CD14-positive monocyte (primary cell): ENCODE measurements at regions not wholly inside any gene's neighbourhood (a gene's known extent, or its start where the extent isn't known, plus 50 kb on each side); places are given as distances from the start of the nearest gene placed in this dataset.

Experiments
- DNase-seq, 3 donors: peaks; one replicate each; pipeline ENCODE4 v3.0.0-alpha.2; 2011 to 2022
- H2AFZ ChIP-seq: 2 replicates; pipeline ENCODE4 v1.6.0; 2012; ENCODE audit warnings: mild to moderate bottlenecking, low read depth, low read length, inconsistent platforms; ENCODE audit not compliant: insufficient read depth, poor library complexity, severe bottlenecking
- H3K27ac ChIP-seq, 2 donors: 1 replicate in 1 of 2; 2 replicates in 1 of 2; pipeline ENCODE4 v1.5.1; 2012 to 2013; ENCODE audit warnings: low read length in 2 of 2, control low read depth in 1 of 2, inconsistent platforms in 1 of 2, low read depth in 1 of 2, mild to moderate bottlenecking in 1 of 2
- H3K27me3 ChIP-seq, 2 donors: one replicate each; pipeline versions ENCODE4 v1.6.0 to v1.6.1; 2011 to 2013; ENCODE audit warnings: low read length in 2 of 2; ENCODE audit not compliant: control insufficient read depth in 2 of 2, insufficient read depth in 2 of 2
- H3K36me3 ChIP-seq, 2 donors: replicated peaks in 1 of 2; 1 replicate in 1 of 2; 2 replicates in 1 of 2; pipeline versions ENCODE4 v1.5.1 to v1.6.1; 2012 to 2013; ENCODE audit warnings: low read length in 2 of 2, control low read depth in 1 of 2, inconsistent platforms in 1 of 2, mild to moderate bottlenecking in 1 of 2; ENCODE audit not compliant: insufficient read depth in 2 of 2, control insufficient read depth in 1 of 2
- H3K4me1 ChIP-seq, 2 donors: 1 replicate in 1 of 2; 2 replicates in 1 of 2; pipeline versions ENCODE4 v1.5.1 to v1.6.1; 2012 to 2013; ENCODE audit warnings: low read length in 2 of 2, control low read depth in 1 of 2, inconsistent platforms in 1 of 2, mild to moderate bottlenecking in 1 of 2, moderate library complexity in 1 of 2; ENCODE audit not compliant: insufficient read depth in 2 of 2, control insufficient read depth in 1 of 2
- H3K4me2 ChIP-seq: replicated peaks from 2 replicates; pipeline ENCODE3; 2012; ENCODE audit warnings: low read length, moderate library complexity, mild to moderate bottlenecking; ENCODE audit not compliant: poor library complexity, severe bottlenecking; ENCODE audit errors: extremely low read depth
- H3K4me3 ChIP-seq, 3 experiments: fragments of 200-600 bp in 1 of 3; sonication (generic) in 1 of 3; replicated peaks in 1 of 3; 1 replicate in 2 of 3; 2 replicates in 1 of 3; pipeline ENCODE4 v1.5.1; 2011 to 2013; ENCODE audit warnings: low read length in 3 of 3, mild to moderate bottlenecking in 3 of 3, control low read depth in 2 of 3, low read depth in 2 of 3, inconsistent platforms in 1 of 3, moderate library complexity in 1 of 3
- H3K79me2 ChIP-seq: 2 replicates; pipeline ENCODE4 v1.6.0; 2012; ENCODE audit warnings: mild to moderate bottlenecking, control low read depth, inconsistent platforms, low read length, moderate library complexity; ENCODE audit not compliant: insufficient read depth
- H3K9ac ChIP-seq: 2 replicates; pipeline ENCODE4 v1.6.0; 2017; ENCODE audit warnings: low read length, mild to moderate bottlenecking; ENCODE audit not compliant: insufficient read depth, poor library complexity, severe bottlenecking
- H3K9me3 ChIP-seq, 2 donors: replicated peaks in 1 of 2; 1 replicate in 1 of 2; 2 replicates in 1 of 2; pipeline versions ENCODE4 v1.5.1 to v1.6.1; 2012 to 2013; ENCODE audit warnings: low read length in 2 of 2, control low read depth in 1 of 2; ENCODE audit not compliant: control insufficient read depth in 1 of 2, insufficient read depth in 1 of 2
- H4K20me1 ChIP-seq: 2 replicates; pipeline ENCODE4 v1.6.0; 2012; ENCODE audit warnings: mild to moderate bottlenecking, low read length, control low read depth, moderate library complexity; ENCODE audit not compliant: insufficient read depth
- H3K27ac Mint-ChIP-seq, 7 donors: one replicate each; pipeline ENCODE4 v1.8.0; 2020; ENCODE audit warnings: mild to moderate bottlenecking in 7 of 7, mixed read lengths in 7 of 7, moderate library complexity in 6 of 7, inconsistent platforms in 2 of 7
- H3K27me3 Mint-ChIP-seq, 3 donors: one replicate each; pipeline ENCODE4 v1.8.0; 2021 to 2022; ENCODE audit warnings: low read depth in 3 of 3, mild to moderate bottlenecking in 3 of 3, mixed read lengths in 3 of 3, moderate library complexity in 3 of 3, inconsistent platforms in 1 of 3
- H3K36me3 Mint-ChIP-seq, 2 donors: one replicate each; pipeline ENCODE4 v1.8.0; 2020; ENCODE audit warnings: mixed read lengths in 2 of 2, inconsistent platforms in 1 of 2, mild to moderate bottlenecking in 1 of 2
- H3K4me1 Mint-ChIP-seq: one replicate; pipeline ENCODE4 v1.8.0; 2020; ENCODE audit warnings: mild to moderate bottlenecking, mixed read lengths
- H3K4me3 Mint-ChIP-seq, 2 donors: one replicate each; pipeline ENCODE4 v1.8.0; 2020; ENCODE audit warnings: mild to moderate bottlenecking in 2 of 2, mixed read lengths in 2 of 2, moderate library complexity in 1 of 2
- H3K9me3 Mint-ChIP-seq, 7 donors: one replicate each; pipeline ENCODE4 v1.8.0; 2020 to 2022; ENCODE audit warnings: mixed read lengths in 7 of 7, mild to moderate bottlenecking in 6 of 7, moderate library complexity in 6 of 7, inconsistent platforms in 2 of 7
- WGBS: methylation state at CpG from one replicate; pipeline ENCODE4 v1.1.5; 2013; ENCODE audit warnings: missing lambda C conversion rate; ENCODE audit not compliant: insufficient coverage; 5-methylcytosine and 5-hydroxymethylcytosine counted together
- intact Hi-C, 2 donors: fragments of 100-400 bp; cut with micrococcal nuclease; formaldehyde crosslinking; loops; one replicate each; pipeline versions ENCODE4 v1.15.0 to v1.15.1; 2023
- TF ChIP-seq, protein P1 (sequence below): fragments of 200-600 bp; IDR thresholded peaks from one replicate; pipeline ENCODE4 v1.8.0; 2022; ENCODE audit warnings: antibody characterized with exemption, mild to moderate bottlenecking

DNA sequence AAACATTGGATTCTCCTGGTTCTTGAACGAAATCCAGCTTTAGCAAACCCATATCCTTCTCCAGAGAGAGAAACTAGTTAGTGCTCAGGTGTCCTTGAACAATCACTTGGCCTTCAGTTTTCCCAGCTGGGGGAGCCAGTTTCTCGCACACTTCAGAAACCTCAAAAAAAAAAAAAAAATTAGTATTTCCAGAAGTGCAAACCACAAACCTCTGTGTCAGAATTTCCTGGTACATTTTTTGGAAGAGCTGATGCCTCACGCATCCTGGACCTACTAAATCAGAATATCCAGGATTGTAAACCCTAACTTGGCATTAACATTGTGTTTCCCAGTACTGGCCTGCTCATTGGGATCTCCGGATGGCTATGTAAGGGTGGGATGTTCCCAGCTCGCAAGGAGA is 143.4 kb upstream of the EGR2 start:
- intact Hi-C loops: no loop called here
- H3K36me3 ChIP-seq: no peaks in the 10 kb centered on the region
- no peaks in the 10 kb centered on the region for H3K79me2 ChIP-seq
- Mint-ChIP-seq H3K4me3 (no peak overlapping the region), H3K27ac (no peak overlapping the region), H3K4me1 (no peaks in the 10 kb centered on the region), H3K9me3 (peaks cover 0 to 13% (median 3%) of the 10 kb centered on the region in 7 donors), H3K27me3 (peaks cover 5 to 12% (median 7%) of the 10 kb centered on the region in 3 donors), H3K36me3 (no peaks in the 10 kb centered on the region)
- no peak for DNase-seq
- H3K27ac ChIP-seq: no peak overlapping the region
- H3K27me3 ChIP-seq: no peaks in the 10 kb centered on the region
- no peaks in the 10 kb centered on the region for H3K4me1 ChIP-seq
- H3K9ac ChIP-seq: no peak overlapping the region
- TF ChIP-seq, protein P1, sequence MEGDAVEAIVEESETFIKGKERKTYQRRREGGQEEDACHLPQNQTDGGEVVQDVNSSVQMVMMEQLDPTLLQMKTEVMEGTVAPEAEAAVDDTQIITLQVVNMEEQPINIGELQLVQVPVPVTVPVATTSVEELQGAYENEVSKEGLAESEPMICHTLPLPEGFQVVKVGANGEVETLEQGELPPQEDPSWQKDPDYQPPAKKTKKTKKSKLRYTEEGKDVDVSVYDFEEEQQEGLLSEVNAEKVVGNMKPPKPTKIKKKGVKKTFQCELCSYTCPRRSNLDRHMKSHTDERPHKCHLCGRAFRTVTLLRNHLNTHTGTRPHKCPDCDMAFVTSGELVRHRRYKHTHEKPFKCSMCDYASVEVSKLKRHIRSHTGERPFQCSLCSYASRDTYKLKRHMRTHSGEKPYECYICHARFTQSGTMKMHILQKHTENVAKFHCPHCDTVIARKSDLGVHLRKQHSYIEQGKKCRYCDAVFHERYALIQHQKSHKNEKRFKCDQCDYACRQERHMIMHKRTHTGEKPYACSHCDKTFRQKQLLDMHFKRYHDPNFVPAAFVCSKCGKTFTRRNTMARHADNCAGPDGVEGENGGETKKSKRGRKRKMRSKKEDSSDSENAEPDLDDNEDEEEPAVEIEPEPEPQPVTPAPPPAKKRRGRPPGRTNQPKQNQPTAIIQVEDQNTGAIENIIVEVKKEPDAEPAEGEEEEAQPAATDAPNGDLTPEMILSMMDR: no peak
- H3K9me3 ChIP-seq: peaks cover 0 to 4% of the 10 kb centered on the region in 2 donors
- no peaks in the 10 kb centered on the region for H4K20me1 ChIP-seq
- no peak overlapping the region for H3K4me3 ChIP-seq
- WGBS: 29% methylated on average over 1 of the region's 5 CpGs
- H3K4me2 ChIP-seq: no peak overlapping the region
- H2AFZ ChIP-seq: no peak overlapping the region

DNA sequence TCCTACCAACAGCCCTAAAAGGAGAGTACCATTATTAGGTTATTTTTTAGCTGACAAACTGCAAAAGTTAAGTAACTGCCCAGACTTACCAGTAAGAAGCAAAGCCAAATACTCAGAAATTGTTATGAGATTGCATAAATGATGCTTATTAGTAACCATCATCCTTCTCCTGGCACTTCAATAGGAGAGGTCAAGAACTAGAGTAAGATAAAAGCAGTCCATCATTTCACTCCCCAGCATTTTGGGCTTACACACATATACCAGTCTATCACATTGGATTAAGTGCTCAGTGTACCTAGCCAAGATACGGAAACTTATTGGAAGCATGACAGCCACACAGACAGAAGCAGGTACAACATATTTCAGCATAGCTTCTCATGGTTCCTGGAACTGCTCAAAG is 142.8 kb upstream of the EGR2 start:
- H3K36me3 Mint-ChIP-seq: no peaks in the 10 kb centered on the region
- no peaks in the 10 kb centered on the region for H3K27me3 ChIP-seq
- no peak overlapping the region for H3K27ac Mint-ChIP-seq

More for the DNA sequence above, 142.8 kb upstream of the EGR2 start:
- Histone ChIP-seq H3K79me2 (no peaks in the 10 kb centered on the region), H3K4me2 (no peak overlapping the region), H3K27ac (no peak overlapping the region), H3K9me3 (peaks cover 0 to 4% of the 10 kb centered on the region in 2 donors), H2AFZ (no peak overlapping the region), H3K4me1 (no peaks in the 10 kb centered on the region), H3K9ac (no peak overlapping the region), H4K20me1 (no peaks in the 10 kb centered on the region), H3K4me3 (no peak overlapping the region), H3K36me3 (no peaks in the 10 kb centered on the region)
- Mint-ChIP-seq H3K4me1 (no peaks in the 10 kb centered on the region), H3K4me3 (no peak overlapping the region), H3K9me3 (peaks cover 0 to 13% (median 2%) of the 10 kb centered on the region in 7 donors), H3K27me3 (peaks cover 3 to 10% (median 7%) of the 10 kb centered on the region in 3 donors)
- no peak for DNase-seq
- intact Hi-C loops: no loop called here
- TF ChIP-seq, protein P1: no peak
- WGBS: no CpG with 5 or more reads among the region's 1 CpG
